Epithelial cell of esophagus (primary cell): ENCODE measurements at regions not wholly inside any gene's neighbourhood (a gene's known extent, or its start where the extent isn't known, plus 50 kb on each side); places are given as distances from the start of the nearest gene placed in this dataset.

ENCODE experiments used
- DNase-seq: peaks from one replicate; pipeline ENCODE4 v3.0.0; 2010; ENCODE audit warnings: low read depth
- H3K4me3 ChIP-seq: 2 replicates; pipeline ENCODE4 v1.5.1; 2011; ENCODE audit warnings: mild to moderate bottlenecking, low read length, control low read depth
- CTCF ChIP-seq: IDR thresholded peaks from 2 replicates; pipeline ENCODE4 v1.5.1; 2011; ENCODE audit warnings: low read depth, mild to moderate bottlenecking, low read length, control low read depth, inconsistent platforms; ENCODE audit not compliant: insufficient read depth; ENCODE audit errors: missing control alignments

- DNase-seq = peak; percentile 63
- no peak for TF ChIP-seq CTCF
- H3K4me3 ChIP-seq = no peak overlapping the region
Observed at GRCh38 chr5:125372694-125373631, 626.5 kb upstream of the ZNF608 start.

- no peak for DNase-seq
- no peak overlapping the region for H3K4me3 ChIP-seq
- no peak for TF ChIP-seq CTCF
Observed at GRCh38 chr5:125375143-125375542, 628.7 kb upstream of the ZNF608 start.

DNA sequence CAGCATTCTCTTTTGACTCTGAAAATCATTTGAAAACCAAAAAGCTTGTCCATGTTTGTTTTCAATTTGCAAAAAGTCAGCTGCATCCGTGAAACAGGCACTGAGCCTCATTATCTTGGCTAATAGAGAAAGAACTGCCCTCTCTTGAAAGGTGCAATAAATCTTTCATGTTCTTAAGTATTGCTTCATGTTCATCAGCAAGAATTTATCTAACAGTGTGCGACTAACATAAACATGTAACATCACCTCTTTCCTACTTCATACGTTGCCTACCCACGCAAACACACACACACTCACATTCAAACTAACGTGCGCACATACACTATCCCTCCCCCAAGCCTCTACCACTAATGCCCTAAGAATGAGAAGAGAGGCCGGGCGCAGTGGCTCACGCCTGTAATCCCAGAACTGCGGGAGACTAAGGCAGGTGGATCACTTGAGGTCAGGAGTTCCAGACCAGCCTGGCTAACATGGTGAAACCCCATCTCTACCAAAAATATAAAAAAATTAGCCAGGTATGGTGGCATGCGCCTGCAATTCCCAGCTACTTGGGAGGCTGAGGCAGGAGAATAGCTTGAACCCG lies 629.7 kb upstream of the ZNF608 start:
- TF ChIP-seq CTCF = no peak
- no peak for DNase-seq
- no peak overlapping the region for H3K4me3 ChIP-seq

GRCh38 chr5:125377141-125377540 lies 630.7 kb upstream of the ZNF608 start:
- DNase-seq = no peak
- no peak overlapping the region for H3K4me3 ChIP-seq
- no peak for TF ChIP-seq CTCF

GRCh38 chr5:125381290-125381689 lies 634.9 kb upstream of the ZNF608 start:
- H3K4me3 ChIP-seq = no peak overlapping the region
- DNase-seq = no peak

GRCh38 chr5:125384071-125384470 lies 637.6 kb upstream of the ZNF608 start:
- H3K4me3 ChIP-seq = no peak overlapping the region
- no peak for TF ChIP-seq CTCF
- no peak for DNase-seq

More at GRCh38 chr5:125381290-125381689, 634.9 kb upstream of the ZNF608 start:
- no peak for TF ChIP-seq CTCF

DNA sequence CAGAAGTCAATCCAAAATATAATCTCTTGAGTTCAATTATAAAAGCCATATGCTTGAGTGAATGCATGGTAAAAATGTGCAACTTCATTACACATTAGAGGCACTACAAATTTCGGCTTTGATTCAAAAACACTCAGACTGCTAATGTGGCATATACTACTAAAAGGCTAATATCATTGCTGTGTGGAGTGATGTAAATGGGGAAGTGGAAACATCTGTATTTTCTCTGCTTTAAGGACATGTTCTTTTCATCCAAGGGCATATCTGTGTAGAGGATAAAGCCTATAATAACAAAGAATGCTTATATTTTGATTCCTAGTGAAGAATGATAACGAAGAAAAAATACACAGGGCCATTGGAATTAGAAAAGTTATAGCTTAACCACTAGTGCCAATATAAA lies 643.9 kb upstream of the ZNF608 start:
- H3K4me3 ChIP-seq = no peak overlapping the region
- DNase-seq = no peak

More for the DNA sequence above, 643.9 kb upstream of the ZNF608 start:
- TF ChIP-seq CTCF = no peak
